SK-N-SH (cell line): ENCODE measurements at regions not wholly inside any gene's neighbourhood (a gene's known extent, or its start where the extent isn't known, plus 50 kb on each side); places are given as distances from the start of the nearest gene placed in this dataset.

Experiments
- EZH2phosphoT487 ChIP-seq: fragments of 200-600 bp; sonication (generic); IDR thresholded peaks from 2 replicates; pipeline ENCODE4 v1.6.1; 2017; ENCODE audit warnings: low read depth, mixed run types, mild to moderate bottlenecking, antibody characterized with exemption, moderate library complexity, borderline replicate concordance
- MAX ChIP-seq: IDR thresholded peaks from 2 replicates; pipeline ENCODE4 v1.4.0; 2012; ENCODE audit warnings: low read depth
- NFIC ChIP-seq: IDR thresholded peaks from 2 replicates; pipeline ENCODE4 v1.4.0; 2012; ENCODE audit warnings: borderline replicate concordance
- RAD21 ChIP-seq: IDR thresholded peaks from 2 replicates; pipeline ENCODE4 v1.6.1; 2012; ENCODE audit warnings: mild to moderate bottlenecking, low read length
- SIN3A ChIP-seq: IDR thresholded peaks from 2 replicates; pipeline ENCODE4 v1.6.1; 2012; ENCODE audit warnings: low read depth, mild to moderate bottlenecking, low read length, moderate library complexity, borderline replicate concordance
- TCF12 ChIP-seq: IDR thresholded peaks from 2 replicates; pipeline ENCODE4 v1.4.0; 2012
- TF ChIP-seq, protein P1 (sequence below): fragments of 200-600 bp; sonication (generic); IDR thresholded peaks from 2 replicates; pipeline ENCODE4 v1.6.1; 2017; ENCODE audit warnings: antibody characterized with exemption, mild to moderate bottlenecking, moderate library complexity

GRCh38 chr1:198007687-198008607 is 90.8 kb downstream of the LHX9 start:
- TF ChIP-seq, protein P1, sequence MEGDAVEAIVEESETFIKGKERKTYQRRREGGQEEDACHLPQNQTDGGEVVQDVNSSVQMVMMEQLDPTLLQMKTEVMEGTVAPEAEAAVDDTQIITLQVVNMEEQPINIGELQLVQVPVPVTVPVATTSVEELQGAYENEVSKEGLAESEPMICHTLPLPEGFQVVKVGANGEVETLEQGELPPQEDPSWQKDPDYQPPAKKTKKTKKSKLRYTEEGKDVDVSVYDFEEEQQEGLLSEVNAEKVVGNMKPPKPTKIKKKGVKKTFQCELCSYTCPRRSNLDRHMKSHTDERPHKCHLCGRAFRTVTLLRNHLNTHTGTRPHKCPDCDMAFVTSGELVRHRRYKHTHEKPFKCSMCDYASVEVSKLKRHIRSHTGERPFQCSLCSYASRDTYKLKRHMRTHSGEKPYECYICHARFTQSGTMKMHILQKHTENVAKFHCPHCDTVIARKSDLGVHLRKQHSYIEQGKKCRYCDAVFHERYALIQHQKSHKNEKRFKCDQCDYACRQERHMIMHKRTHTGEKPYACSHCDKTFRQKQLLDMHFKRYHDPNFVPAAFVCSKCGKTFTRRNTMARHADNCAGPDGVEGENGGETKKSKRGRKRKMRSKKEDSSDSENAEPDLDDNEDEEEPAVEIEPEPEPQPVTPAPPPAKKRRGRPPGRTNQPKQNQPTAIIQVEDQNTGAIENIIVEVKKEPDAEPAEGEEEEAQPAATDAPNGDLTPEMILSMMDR, result no peak
- TF ChIP-seq SIN3A (no peak), TCF12 (peak; percentile 49), MAX (no peak), NFIC (no peak; the same call in 1 of the 2 replicates), EZH2phosphoT487 (no peak), RAD21 (no peak)
